ENCODE measurements at regions not wholly inside any gene's neighbourhood (a gene's known extent, or its start where the extent isn't known, plus 50 kb on each side); places are given as distances from the start of the nearest gene placed in this dataset.

DNA sequence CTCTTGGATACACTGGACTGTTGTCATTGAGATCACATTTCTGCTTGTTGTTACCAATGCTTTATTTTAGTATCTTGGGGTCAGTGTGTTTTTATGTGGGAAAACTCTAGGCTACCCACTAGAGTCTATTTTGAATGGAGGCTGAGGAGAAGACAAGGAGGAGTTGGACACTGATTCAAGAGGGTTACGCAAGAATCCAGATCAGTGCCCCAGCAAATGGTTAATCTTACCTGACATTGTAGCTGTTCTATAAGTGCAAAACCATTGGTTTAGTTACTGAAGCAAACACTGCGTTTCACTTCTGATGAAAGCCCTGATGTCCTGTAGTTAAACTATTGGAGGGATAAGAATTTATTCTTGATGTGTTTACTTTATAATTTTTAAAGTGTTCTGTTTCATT, 331.1 kb upstream of the NR3C2 start:
- WGBS, 2 donors: 78 to 82% methylated on average over 2 of the region's 2 CpGs
- intact Hi-C loops (cut with DNase I): no loop called here
- Histone ChIP-seq H3K27me3 (no peaks in the 10 kb centered on the region), H3K4me1 (no peaks in the 10 kb centered on the region), H3K27ac (no peak overlapping the region), H3K36me3 (no peaks in the 10 kb centered on the region), H3K4me3 (no peak overlapping the region), H3K9me3 (no peaks in the 10 kb centered on the region)
- FAIRE-seq (no peak), ATAC-seq (no peak), DNase-seq (no peak)
- TF ChIP-seq, protein P1, sequence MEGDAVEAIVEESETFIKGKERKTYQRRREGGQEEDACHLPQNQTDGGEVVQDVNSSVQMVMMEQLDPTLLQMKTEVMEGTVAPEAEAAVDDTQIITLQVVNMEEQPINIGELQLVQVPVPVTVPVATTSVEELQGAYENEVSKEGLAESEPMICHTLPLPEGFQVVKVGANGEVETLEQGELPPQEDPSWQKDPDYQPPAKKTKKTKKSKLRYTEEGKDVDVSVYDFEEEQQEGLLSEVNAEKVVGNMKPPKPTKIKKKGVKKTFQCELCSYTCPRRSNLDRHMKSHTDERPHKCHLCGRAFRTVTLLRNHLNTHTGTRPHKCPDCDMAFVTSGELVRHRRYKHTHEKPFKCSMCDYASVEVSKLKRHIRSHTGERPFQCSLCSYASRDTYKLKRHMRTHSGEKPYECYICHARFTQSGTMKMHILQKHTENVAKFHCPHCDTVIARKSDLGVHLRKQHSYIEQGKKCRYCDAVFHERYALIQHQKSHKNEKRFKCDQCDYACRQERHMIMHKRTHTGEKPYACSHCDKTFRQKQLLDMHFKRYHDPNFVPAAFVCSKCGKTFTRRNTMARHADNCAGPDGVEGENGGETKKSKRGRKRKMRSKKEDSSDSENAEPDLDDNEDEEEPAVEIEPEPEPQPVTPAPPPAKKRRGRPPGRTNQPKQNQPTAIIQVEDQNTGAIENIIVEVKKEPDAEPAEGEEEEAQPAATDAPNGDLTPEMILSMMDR (IDR thresholded peaks at IDR 0.05): no peak

DNA sequence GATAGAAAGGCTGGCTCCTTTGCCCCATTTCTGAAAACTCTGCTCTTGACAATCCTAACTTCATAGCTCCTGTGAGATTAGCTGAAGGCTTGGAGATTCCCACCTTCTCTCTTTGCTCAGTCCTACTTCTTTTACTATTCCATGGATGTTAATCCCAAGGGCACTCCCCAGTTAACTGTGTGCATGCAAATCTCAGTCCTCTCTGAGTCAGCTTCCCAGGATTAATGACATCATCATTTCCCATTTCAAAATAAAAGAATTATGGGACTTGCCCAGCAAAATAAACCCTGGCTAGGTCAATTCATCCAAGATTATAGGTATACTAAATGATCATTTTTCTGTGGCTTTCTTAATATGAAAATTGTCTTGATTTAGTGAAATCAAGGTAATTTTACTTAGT, 328.6 kb upstream of the NR3C2 start:
- Histone ChIP-seq H3K36me3 (no peaks in the 10 kb centered on the region), H3K27me3 (no peaks in the 10 kb centered on the region), H3K4me1 (no peaks in the 10 kb centered on the region), H3K27ac (no peak overlapping the region), H3K4me3 (no peak overlapping the region), H3K9me3 (no peaks in the 10 kb centered on the region)
- intact Hi-C loops (cut with DNase I): no loop called here
- FAIRE-seq (no peak), DNase-seq (no peak), ATAC-seq (no peak)
- TF ChIP-seq, protein P1 (IDR thresholded peaks at IDR 0.05): no peak

DNA sequence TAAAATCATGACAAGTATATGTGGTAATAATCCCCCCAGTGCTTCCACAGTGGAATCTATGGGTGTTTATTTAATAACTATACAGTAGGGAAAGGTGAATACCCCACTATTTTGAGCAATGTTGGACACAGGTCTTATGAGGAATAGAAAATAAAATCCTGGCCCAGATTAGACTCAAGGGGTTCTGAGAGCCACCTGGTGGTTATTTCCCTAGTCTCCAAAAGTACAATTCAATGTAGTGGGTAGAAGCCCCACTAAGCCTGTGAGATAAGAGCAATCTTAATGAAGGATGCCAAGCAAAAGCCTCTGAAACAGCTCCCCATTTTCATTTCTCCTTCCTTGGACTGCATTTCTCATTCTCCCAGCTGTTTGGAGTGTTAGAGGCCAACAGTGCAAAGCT, 328.2 kb upstream of the NR3C2 start:
- intact Hi-C loops (cut with DNase I): no loop called here
- H3K36me3 ChIP-seq: no peaks in the 10 kb centered on the region
- no peaks in the 10 kb centered on the region for H3K27me3 ChIP-seq
- DNase-seq (no peak), FAIRE-seq (no peak), ATAC-seq (no peak)
- no peaks in the 10 kb centered on the region for H3K4me1 ChIP-seq
- TF ChIP-seq, protein P1 (IDR thresholded peaks at IDR 0.05): no peak
- no peak overlapping the region for H3K4me3 ChIP-seq
- no peaks in the 10 kb centered on the region for H3K9me3 ChIP-seq
- no peak overlapping the region for H3K27ac ChIP-seq

DNA sequence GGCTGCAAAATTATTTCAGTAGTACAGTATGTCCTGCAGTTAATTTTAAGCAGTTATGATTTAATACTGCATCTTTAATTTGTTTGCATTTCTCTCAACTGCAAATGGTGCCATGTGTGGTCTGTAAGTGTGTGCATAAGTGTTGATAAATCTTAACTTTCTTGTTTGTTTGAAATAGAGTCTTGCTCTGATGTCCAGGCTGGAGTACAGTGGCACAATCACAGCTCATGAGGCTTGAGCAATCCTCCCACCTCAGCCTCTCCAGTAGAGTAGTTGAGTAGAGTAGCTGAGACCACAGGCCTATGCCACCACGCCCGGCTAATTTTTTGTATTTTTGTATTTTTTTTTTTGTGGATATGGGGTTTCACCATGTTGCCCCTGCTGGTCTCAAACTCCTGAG, 322.5 kb upstream of the NR3C2 start:
- Histone ChIP-seq H3K4me3 (no peak overlapping the region), H3K36me3 (no peaks in the 10 kb centered on the region), H3K27ac (no peak overlapping the region), H3K4me1 (no peaks in the 10 kb centered on the region), H3K9me3 (no peaks in the 10 kb centered on the region), H3K27me3 (no peaks in the 10 kb centered on the region)
- WGBS, 2 donors: 82 to 96% methylated on average over 2 of the region's 2 CpGs
- intact Hi-C loops (cut with DNase I): no loop called here
- TF ChIP-seq, protein P1 (IDR thresholded peaks at IDR 0.05): no peak
- DNase-seq (no peak), FAIRE-seq (no peak), ATAC-seq (no peak)

DNA sequence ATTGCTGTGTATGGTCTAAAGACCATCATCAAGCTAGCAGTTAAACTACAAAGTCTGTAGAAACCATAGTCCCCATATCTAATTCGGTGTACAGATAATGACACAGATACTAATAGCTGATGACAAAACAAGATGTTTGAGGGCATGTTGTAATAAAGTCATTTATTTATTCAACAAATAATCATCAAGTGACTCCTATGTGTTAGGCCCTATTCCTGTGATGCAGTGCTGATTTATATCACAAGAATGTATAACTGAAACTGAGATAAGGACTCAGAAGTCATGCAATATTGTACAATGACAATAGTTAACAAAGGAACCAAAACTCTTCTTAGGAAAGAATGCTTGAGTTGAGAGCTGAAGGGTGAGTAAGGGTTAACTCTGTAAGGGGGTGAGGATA, 315.0 kb upstream of the NR3C2 start:
- TF ChIP-seq, protein P1 (IDR thresholded peaks at IDR 0.05): no peak
- Histone ChIP-seq H3K4me3 (no peak overlapping the region), H3K27ac (no peak overlapping the region), H3K27me3 (no peaks in the 10 kb centered on the region), H3K4me1 (no peaks in the 10 kb centered on the region), H3K36me3 (no peaks in the 10 kb centered on the region), H3K9me3 (no peaks in the 10 kb centered on the region)
- DNase-seq (no peak), FAIRE-seq (no peak), ATAC-seq (no peak)
- 80 to 81% methylated on average over 1 of the region's 1 CpG for WGBS, 2 donors
- intact Hi-C loops (cut with DNase I): no loop called here
